IMR-90 (cell line): ENCODE measurements at regions not wholly inside any gene's neighbourhood (a gene's known extent, or its start where the extent isn't known, plus 50 kb on each side); places are given as distances from the start of the nearest gene placed in this dataset.

Experiments
- ATAC-seq: fragments of 200-7000 bp; cut with Tn5 transposase; 2 replicates; pipeline ENCODE4 v1.9.1; 2020; ENCODE audit warnings: low read depth, mild to moderate bottlenecking, moderate library complexity
- BruUV-seq: library from RNA; stranded (reverse); fragments of 400-500 nt; replicated peaks from 2 replicates; lab custom pipeline; 2021; lab: Mats Ljungman, UMichigan
- CTCF ChIA-PET: fragments of 300-600 bp; formaldehyde crosslinking; extraction: SDS; loops from one replicate; lab custom pipeline; 2021; ENCODE audit warnings: antibody characterized with exemption; lab: Yijun Ruan, JAX
- POLR2A ChIA-PET: fragments of 300-600 bp; sonication (Branson Sonifier 250); formaldehyde crosslinking; loops from one replicate; lab custom pipeline; 2022; ENCODE audit warnings: antibody characterized with exemption; ENCODE audit not compliant: unreplicated experiment; lab: Charles Lee
- DNase-seq: peaks from one replicate; pipeline ENCODE4 v3.0.0; 2013
- H2AFZ ChIP-seq: replicated peaks from 2 replicates; pipeline ENCODE3; 2013; ENCODE audit warnings: low read length, mild to moderate bottlenecking; ENCODE audit not compliant: poor library complexity
- H2AK5ac ChIP-seq: 2 replicates; pipeline ENCODE4 v1.6.1; 2013; ENCODE audit warnings: low read depth, low read length, inconsistent platforms
- H2AK9ac ChIP-seq: replicated peaks from 2 replicates; pipeline ENCODE3; 2013; ENCODE audit warnings: mild to moderate bottlenecking, low read depth, low read length, moderate library complexity; ENCODE audit not compliant: poor library complexity
- H2BK120ac ChIP-seq: 2 replicates; pipeline ENCODE4 v1.6.1; 2013; ENCODE audit warnings: low read depth, low read length, inconsistent platforms
- H2BK15ac ChIP-seq: 3 replicates; pipeline ENCODE4 v1.6.1; 2013; ENCODE audit warnings: low read depth, low read length, inconsistent platforms
- H2BK20ac ChIP-seq: 2 replicates; pipeline ENCODE4 v1.6.1; 2013; ENCODE audit warnings: low read depth, mild to moderate bottlenecking, inconsistent platforms, low read length, moderate library complexity
- H2BK5ac ChIP-seq: 2 replicates; pipeline ENCODE4 v1.6.1; 2013; ENCODE audit warnings: mild to moderate bottlenecking, low read depth, low read length, inconsistent platforms; ENCODE audit not compliant: poor library complexity, severe bottlenecking
- H3K14ac ChIP-seq: replicated peaks from 2 replicates; pipeline ENCODE4 v1.6.1; 2013; ENCODE audit warnings: low read depth, low read length, inconsistent platforms
- H3K18ac ChIP-seq: 2 replicates; pipeline ENCODE4 v1.6.1; 2013; ENCODE audit warnings: low read depth, low read length, control low read depth
- H3K23ac ChIP-seq: 2 replicates; pipeline ENCODE4 v1.6.1; 2013; ENCODE audit warnings: low read depth, low read length, inconsistent platforms
- H3K27ac ChIP-seq: 2 replicates; pipeline ENCODE4 v1.5.1; 2013; ENCODE audit warnings: mild to moderate bottlenecking, control low read depth, low read length; ENCODE audit not compliant: insufficient read depth
- H3K27me3 ChIP-seq: 2 replicates; pipeline ENCODE4 v1.6.1; 2013; ENCODE audit warnings: low read length; ENCODE audit not compliant: control insufficient read depth, insufficient read depth
- H3K36me3 ChIP-seq: 2 replicates; pipeline ENCODE4 v1.6.1; 2013; ENCODE audit warnings: low read length, mixed read lengths; ENCODE audit not compliant: control insufficient read depth, insufficient read depth
- H3K4ac ChIP-seq: 2 replicates; pipeline ENCODE4 v1.6.1; 2013; ENCODE audit warnings: low read depth, low read length, inconsistent platforms
- H3K4me1 ChIP-seq: 2 replicates; pipeline ENCODE4 v1.6.1; 2013; ENCODE audit warnings: low read length, mixed read lengths; ENCODE audit not compliant: control insufficient read depth, insufficient read depth
- H3K4me2 ChIP-seq: 2 replicates; pipeline ENCODE4 v1.6.1; 2013; ENCODE audit warnings: low read depth, mild to moderate bottlenecking, control low read depth, low read length, moderate library complexity
- H3K4me3 ChIP-seq: 2 replicates; pipeline ENCODE4 v1.5.1; 2013; ENCODE audit warnings: low read depth, mild to moderate bottlenecking, control low read depth, low read length, moderate library complexity; ENCODE audit not compliant: insufficient read depth
- H3K56ac ChIP-seq: 2 replicates; pipeline ENCODE4 v1.6.1; 2013; ENCODE audit warnings: low read length, inconsistent platforms; ENCODE audit not compliant: insufficient read depth; ENCODE audit errors: extremely low read depth
- H3K79me1 ChIP-seq, 2 experiments: 2 replicates each; pipeline ENCODE4 v1.6.1; 2013; ENCODE audit warnings: low read length in 2 of 2, inconsistent platforms in 1 of 2, low read depth in 1 of 2
- H3K9ac ChIP-seq: 2 replicates; pipeline ENCODE4 v1.6.1; 2013; ENCODE audit warnings: low read depth, low read length, control low read depth
- H3K9me1 ChIP-seq: 2 replicates; pipeline ENCODE4 v1.6.1; 2013; ENCODE audit warnings: low read length, inconsistent platforms; ENCODE audit not compliant: insufficient read depth
- H3K9me3 ChIP-seq: 2 replicates; pipeline ENCODE4 v1.6.1; 2013; ENCODE audit warnings: low read length; ENCODE audit not compliant: control insufficient read depth, insufficient read depth
- H4K20me1 ChIP-seq: 2 replicates; pipeline ENCODE4 v1.6.1; 2013; ENCODE audit warnings: low read length, inconsistent platforms; ENCODE audit not compliant: insufficient read depth
- H4K5ac ChIP-seq: 2 replicates; pipeline ENCODE4 v1.6.1; 2013; ENCODE audit warnings: mild to moderate bottlenecking, low read depth, low read length, control low read depth
- H4K8ac ChIP-seq, 2 experiments: 2 replicates each; pipeline ENCODE4 v1.6.1; 2013; ENCODE audit warnings: low read depth in 2 of 2, low read length in 2 of 2, control low read depth in 1 of 2, inconsistent platforms in 1 of 2
- H4K91ac ChIP-seq: 2 replicates; pipeline ENCODE4 v1.6.1; 2013; ENCODE audit warnings: low read depth, low read length, inconsistent platforms; ENCODE audit not compliant: insufficient read depth
- BHLHE40 ChIP-seq: fragments of 150-350 bp; IDR thresholded peaks from 2 replicates; pipeline ENCODE4 v1.6.1; 2016; ENCODE audit warnings: mild to moderate bottlenecking, low read depth, low read length
- CHD1 ChIP-seq: IDR thresholded peaks from 2 replicates; pipeline ENCODE4 v1.6.1; 2012; ENCODE audit warnings: low read depth, low read length, improper control_type of control experiment
- ELK1 ChIP-seq: fragments of 150-350 bp; IDR thresholded peaks from 2 replicates; pipeline ENCODE4 v1.6.1; 2016; ENCODE audit warnings: low read depth, mild to moderate bottlenecking, low read length, moderate library complexity, borderline replicate concordance
- WGBS, 2 experiments: methylation state at CpG; one replicate each; pipeline versions ENCODE4 v1.1.5 to v1.1.7; 2013; ENCODE audit warnings: missing lambda C conversion rate in 2 of 2; ENCODE audit not compliant: insufficient read length in 1 of 2; ENCODE audit errors: extremely low coverage in 2 of 2; 5-methylcytosine and 5-hydroxymethylcytosine counted together
- dilution Hi-C: fragments of 300-500 bp; cut with HindIII; formaldehyde crosslinking; loops from one replicate; pipeline ENCODE4 v1.14.3; 2018; ENCODE audit warnings: low sequenced_read_pairs; ENCODE audit not compliant: unreplicated experiment
- in situ Hi-C: fragments of 300-500 bp; cut with MboI; formaldehyde crosslinking; loops from 3 replicates; pipeline ENCODE4 v1.14.3; 2019; ENCODE audit warnings: low sequenced_read_pairs, inconsistent platforms, mixed read lengths
- intact Hi-C: fragments of 100-400 bp; cut with micrococcal nuclease; formaldehyde crosslinking; loops from 2 replicates; pipeline ENCODE4 v1.10.0; 2022

DNA sequence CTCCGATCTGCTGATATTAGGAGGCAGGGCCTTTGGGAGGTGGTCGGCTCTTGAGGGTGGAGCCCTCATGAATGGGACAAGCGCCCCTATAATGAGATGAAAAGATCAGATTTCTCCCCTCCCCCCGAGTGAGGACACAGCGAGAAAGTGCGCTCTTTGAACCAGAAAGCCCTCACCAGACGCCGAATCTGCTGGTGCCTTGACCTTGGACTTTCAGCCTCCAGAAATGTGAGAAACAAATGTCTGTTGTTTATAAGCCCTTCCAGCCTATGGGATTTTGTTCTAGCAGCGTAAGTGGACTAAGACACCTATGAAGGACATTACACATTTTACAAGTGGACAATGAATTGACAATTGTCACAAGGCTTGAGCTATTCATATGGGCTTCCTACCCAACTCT lies 80.2 kb downstream of the RIPK4 start:
- no peak overlapping the region for H3K4ac ChIP-seq
- H3K18ac ChIP-seq: no peak overlapping the region
- no peaks in the 10 kb centered on the region; the same call in 1 of the 2 replicates for H3K9me1 ChIP-seq
- no peaks in the 10 kb centered on the region for H3K36me3 ChIP-seq
- H2BK5ac ChIP-seq: no peak overlapping the region
- no peak overlapping the region for H4K91ac ChIP-seq
- H3K4me3 ChIP-seq: no peak overlapping the region
- H3K79me1 ChIP-seq: no peaks in the 10 kb centered on the region
- dilution Hi-C loops: no loop called here
- no peak overlapping the region for H2AK5ac ChIP-seq
- DNase-seq (no peak), ATAC-seq (no peak)
- TF ChIP-seq ELK1: no peak
- no peak for TF ChIP-seq CHD1
- TF ChIP-seq BHLHE40: no peak
- no peak overlapping the region for H3K23ac ChIP-seq
- no peak overlapping the region for H3K56ac ChIP-seq
- H3K4me2 ChIP-seq: no peak overlapping the region
- no peak overlapping the region for H4K5ac ChIP-seq
- H2AFZ ChIP-seq: no peak overlapping the region
- H4K20me1 ChIP-seq: no peaks in the 10 kb centered on the region
- H3K9ac ChIP-seq: no peak overlapping the region
- ChIA-PET CTCF (no interaction called here), POLR2A (no interaction called here)
- 67% methylated on average over 2 of the region's 9 CpGs; no CpG with 5 or more reads in 1 of the 2 experiments for WGBS, 2 experiments
- intact Hi-C loops: no loop called here
- H3K27me3 ChIP-seq: peaks cover 32% of the 10 kb centered on the region
- H3K14ac ChIP-seq: no peak overlapping the region
- no TSS peak for BruUV-seq
- no peak overlapping the region for H3K27ac ChIP-seq
- H2BK120ac ChIP-seq: no peak overlapping the region
- H3K9me3 ChIP-seq: no peaks in the 10 kb centered on the region
- H2BK20ac ChIP-seq: no peak overlapping the region
- H3K4me1 ChIP-seq: peaks cover 3% of the 10 kb centered on the region; the same call in 1 of the 2 replicates
- H2AK9ac ChIP-seq: no peak overlapping the region
- H4K8ac ChIP-seq: no peak overlapping the region
- in situ Hi-C loops: no loop called here
- H2BK15ac ChIP-seq: no peak overlapping the region
